HG02981 (cell line): ENCODE measurements at regions not wholly inside any gene's neighbourhood (a gene's known extent, or its start where the extent isn't known, plus 50 kb on each side); places are given as distances from the start of the nearest gene placed in this dataset.

ENCODE experiments used
- ATAC-seq: cut with Tn5 transposase; IDR thresholded peaks from one replicate; pipeline ENCODE4 v1.9.1; 2021; ENCODE audit warnings: mild to moderate bottlenecking, moderate library complexity; ENCODE audit not compliant: unreplicated experiment

DNA sequence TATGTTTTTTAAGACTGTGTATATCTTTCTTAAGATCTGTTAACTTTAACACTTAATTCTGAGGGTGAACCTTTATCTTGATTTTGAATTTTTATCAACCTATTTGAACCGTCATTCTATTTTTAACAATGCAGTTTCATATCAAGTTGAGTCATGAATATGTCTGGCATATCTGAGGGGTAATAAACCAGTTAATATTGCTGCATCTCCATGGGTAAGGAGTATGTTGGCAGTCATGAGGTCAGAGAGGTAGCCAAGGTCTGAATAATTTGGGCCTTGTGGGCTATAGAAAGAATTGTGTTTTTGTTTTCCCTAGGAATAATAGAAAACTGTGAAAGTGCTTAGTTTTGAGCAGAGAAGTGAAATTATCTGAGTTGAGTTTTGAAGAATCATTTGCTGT is 419.0 kb downstream of the PLK2 start:
- no peak for ATAC-seq

DNA sequence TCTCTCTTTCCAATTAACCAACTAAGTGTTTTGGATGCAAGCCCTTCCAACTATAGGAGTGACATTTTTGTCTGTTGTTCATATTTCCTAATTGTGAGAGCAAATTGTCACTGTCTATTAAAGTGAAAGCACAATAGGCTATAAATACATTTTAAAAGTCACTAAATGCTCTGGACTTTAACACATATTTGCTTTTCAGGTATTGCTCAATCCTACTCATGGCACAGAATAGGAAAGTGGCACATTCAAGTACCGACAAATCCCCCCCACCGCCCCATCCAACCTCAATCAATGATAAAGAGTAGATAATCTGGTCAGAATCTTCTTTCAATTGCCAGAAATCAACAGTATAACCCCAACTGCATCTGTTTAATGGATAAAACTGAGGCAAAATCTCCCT is 419.8 kb downstream of the PLK2 start:
- ATAC-seq, result no peak

DNA sequence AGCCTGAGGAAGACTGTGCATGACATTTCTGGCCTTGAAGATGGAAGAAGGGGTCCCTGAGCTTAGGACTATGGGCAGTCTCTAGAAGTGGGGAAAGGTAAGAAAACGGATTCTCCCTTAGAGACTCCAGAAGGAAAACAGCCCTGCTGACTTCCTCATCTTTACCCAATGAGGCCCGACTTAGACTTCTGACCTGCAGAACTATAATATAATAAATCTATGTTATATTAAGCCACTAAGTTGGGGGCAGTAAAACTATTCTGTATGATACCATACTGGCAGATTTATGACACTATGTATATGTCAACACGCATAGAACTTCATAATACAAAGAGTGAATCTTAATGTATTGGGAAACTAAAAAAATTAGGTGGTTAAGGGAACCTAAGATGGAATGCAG is 422.0 kb downstream of the PLK2 start:
- no peak for ATAC-seq

DNA sequence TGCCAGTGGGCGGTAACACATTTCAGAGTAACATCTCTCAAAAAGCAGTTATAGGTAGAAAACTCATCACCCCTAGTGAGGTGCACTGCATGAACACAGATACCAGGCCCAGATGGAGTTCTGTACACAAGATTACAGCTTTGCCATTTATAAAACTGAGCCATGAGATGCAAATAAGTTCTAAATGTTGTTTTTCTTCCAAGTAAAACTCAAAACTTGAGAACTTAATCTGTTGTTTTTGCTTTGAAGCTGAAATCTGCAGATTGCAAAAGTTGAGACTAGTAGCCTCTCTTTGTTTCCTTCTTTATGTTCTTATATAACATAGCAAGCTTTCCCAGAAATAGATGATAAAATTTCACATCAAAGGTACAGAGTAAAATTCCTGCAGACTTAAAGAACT is 434.1 kb downstream of the PLK2 start:
- no peak for ATAC-seq

DNA sequence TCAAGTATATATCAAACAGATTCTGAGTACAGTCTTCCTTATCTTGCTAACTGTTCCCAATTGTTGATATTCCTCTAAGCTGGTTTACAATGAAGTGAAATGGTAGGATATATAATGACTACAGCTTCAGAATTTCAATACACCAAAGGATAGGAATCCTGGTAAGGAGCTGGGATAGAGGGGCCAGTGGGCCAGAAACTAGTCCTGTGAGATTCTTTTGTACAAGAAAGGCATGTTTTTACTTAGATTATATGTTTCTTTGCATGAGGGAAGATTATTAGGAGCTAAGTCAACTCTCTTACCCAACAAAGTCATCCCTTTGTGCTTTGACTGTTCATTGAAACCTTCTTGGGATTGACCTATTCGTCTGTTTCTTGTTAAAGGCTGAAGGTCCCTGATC is 435.7 kb downstream of the PLK2 start:
- ATAC-seq, result no peak

DNA sequence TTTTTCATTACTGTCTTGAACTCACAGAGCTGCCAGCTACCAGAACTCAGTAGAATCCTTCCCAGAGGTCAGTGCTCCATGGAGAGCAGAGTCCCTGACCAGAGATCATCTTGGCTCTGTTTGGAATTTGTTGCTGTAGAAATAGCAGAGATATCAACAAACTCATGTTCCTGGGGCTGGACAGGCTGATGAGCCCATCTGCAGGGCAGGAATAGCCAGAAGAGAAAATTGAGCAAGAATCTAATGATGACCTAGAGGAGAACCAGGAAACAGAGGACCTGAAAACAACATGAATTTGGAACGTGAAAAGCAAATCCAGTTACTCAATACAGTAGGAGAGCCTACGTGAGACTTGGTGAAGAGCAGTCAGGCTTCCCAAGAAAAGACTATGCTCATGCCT is 437.8 kb downstream of the PLK2 start:
- no peak for ATAC-seq

DNA sequence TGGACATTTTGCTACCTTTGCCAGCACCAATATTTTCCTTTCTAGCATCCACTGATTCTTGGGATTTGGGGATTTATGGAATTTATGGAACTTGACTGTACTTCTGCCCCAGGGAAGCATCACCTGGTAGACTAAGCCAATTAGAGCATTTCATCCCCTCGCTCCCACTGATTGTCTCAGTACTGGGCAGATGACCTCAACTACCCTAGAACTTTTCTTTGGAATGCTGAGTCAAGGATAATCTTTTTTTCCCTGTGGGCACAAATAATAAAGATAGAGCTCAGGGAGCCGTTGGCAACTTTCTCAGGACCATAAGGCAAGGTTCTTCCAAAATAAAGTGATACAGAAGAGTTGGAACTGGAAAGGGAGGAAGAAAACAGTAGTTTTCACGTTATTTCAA is 438.4 kb downstream of the PLK2 start:
- no peak for ATAC-seq

DNA sequence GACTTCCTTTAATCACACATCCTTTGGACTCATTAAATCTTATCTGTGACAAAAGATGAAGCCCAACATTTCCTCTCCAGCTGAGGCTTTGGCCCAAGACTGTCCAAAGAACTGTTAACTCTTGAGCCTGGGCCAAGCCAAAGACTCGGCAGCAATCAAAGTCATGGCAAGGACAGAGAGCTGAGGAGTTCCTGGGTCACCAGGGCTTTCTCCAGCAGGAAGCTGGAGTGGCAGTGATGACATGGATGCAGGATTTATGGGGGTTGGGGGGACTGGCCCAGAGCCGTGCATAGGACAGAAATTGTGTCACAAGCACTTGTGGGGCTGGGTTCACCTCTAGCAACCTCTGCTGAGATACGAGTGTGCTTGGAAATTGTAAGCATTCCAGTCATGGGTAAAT is 440.3 kb downstream of the PLK2 start:
- no peak for ATAC-seq

DNA sequence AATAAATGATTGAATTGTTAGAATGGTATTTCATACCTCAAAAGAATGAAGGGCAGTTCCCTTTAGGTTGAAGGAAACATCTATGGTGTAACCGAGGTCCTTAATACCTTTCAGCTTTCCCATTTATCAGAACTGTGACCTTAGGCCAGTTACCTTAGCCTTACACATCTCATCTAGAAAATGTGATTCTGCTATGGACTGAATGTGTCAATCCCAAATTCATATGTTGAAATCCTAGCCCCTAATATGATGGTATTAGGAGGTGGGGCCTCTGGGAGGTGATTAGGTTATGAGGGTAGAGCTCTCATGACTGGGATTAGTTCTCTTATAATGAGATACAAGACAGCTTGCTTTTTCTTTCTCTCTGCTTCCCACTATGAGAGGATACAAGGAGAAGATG is 441.9 kb downstream of the PLK2 start:
- ATAC-seq, result no peak

DNA sequence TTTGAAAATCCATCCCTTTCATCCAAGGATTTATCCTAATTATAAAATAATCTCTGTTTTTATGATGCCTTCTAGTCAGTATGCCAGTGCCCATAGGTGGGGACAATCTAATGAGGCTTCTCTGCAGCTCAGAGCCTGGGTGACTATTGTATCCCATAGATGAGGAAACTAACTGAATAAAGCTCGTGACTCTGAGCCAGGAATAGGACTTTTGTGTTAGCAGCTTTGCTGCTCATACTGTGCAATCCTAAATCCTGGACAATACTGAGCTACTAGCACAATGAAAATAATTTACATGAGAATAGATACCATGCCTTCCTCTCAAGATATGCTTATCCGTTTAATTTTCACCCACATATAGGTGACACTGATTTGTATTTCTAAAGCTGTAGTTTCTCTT is 443.0 kb downstream of the PLK2 start:
- ATAC-seq, result no peak

DNA sequence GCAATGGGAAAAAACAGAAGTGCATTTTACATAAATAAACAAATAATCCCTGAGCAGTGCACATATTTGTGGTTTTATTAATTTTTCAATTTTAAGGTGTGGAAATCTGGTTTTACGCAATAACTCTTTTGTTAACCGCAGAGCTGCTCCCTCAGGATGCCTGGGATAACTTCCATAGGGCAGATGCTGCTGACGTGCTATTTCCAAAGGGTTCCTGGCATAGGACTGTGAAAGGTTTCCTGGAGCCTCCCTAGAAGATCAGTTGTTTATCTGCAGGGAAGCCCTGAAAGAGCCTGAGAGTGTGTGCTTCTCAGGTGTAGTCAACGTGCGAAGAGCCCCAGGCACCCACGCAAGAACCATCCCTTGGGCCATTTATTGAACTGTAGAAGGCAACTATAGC is 443.5 kb downstream of the PLK2 start:
- ATAC-seq, result no peak

DNA sequence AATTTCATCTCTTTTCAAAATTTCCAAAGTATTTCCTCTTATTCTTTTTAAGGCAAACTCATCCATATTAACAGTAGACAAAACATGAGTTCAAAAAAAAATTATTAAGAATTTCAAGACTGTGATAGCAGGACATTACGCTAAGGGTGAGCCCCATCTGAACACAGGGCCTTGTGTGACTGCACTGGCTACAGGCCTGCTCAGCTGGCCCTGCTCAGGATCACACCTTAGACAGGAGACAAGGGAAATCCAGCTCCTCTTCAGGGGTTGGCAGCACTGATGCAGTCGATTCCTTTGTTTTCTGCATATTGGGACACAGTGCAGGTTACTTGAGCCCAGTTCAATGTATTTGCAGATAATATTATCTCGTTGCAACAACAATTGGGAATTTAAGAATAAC is 444.7 kb downstream of the PLK2 start:
- ATAC-seq, result no peak

DNA sequence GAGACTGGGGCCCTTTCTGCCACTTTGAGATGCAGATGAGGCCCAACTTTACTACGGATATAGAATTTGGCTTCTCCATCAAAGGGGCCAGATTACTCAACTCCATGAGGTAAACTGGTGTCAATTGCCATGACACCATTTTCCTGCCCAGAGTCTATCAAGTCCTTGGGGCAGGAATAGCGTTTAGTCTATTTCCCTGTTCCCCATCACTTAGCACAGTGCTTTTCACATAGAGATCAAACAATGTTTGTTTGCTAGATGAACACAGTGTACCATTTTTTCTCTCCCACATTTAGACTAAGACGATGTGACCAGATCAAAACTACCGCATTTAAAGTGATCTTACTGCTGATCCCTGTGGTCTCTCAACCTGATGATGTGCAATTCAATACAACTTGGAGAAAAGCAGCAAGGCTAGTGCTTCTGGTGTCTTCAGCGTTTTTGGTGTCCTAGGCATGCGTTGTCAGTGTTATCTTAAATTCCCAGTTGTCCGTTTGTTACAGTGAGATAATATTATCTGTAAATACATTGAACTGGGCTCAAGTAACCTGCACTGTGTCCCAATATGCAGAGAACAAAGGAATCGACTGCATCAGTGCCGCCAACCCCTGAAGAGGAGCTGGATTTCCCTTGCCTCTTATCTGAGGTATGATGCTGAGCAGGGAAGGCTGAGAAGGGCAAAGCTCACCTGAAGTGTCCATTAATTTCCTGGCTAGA is 446.2 kb downstream of the PLK2 start:
- ATAC-seq, result no peak

DNA sequence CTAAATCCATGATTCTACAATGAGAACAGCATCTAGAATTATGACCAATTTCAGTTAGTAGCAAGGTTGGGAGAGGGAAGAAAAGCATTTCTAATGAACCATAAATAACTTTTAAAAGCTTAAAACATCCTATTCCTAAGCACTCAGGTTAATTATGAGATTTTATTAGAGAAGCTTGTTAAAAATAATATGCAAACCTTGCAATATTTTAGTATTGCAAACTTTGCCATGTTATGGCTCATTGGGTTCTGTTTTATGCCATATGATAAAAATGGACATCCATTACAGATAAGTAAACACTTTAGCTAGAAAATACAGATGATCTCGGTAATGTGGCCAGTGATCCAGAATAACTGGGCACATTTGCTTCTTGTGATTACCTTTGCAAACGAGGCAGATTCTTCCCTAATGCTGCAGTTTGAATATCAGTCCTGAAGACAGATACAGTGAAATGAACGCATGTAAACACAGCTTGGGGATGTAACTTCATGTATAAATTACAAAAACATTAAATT is 447.0 kb downstream of the PLK2 start:
- ATAC-seq, result no peak

DNA sequence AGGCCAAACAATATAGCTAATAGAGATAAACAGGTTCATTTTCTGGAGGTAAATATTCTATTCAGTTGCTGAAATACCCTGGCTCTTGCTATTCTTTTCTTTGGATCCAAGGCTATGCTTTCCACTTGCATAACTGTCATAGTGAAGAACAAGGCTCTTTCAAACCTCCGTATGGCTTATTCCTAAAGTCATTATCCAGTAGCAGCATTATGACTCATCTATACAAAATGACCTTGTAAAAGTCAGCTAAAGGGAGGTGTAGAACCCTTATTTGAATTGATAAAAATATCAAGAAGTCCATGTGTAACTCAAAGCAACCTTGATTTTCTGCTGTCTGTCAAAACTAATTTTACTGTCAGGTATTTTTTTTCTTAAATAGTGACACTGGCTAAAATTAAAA is 447.8 kb downstream of the PLK2 start:
- no peak for ATAC-seq

DNA sequence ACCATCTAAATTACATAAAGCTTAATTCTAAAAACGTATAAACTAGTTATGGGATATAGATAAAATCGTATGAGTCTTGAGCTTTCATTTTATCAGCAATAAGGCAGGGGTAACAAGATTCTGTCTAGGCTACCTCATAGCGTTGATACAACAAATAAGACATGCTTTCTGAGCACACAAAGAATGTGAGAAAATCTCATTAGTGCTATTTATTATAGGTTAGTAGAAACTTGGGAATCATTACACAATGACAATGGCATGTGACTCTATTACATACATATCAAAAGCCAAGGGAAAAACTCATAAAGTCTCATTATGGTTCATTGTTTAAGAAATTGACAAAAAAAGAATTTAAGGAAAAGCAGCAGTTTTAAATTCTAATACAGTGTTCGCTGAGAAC is 448.6 kb downstream of the PLK2 start:
- no peak for ATAC-seq

DNA sequence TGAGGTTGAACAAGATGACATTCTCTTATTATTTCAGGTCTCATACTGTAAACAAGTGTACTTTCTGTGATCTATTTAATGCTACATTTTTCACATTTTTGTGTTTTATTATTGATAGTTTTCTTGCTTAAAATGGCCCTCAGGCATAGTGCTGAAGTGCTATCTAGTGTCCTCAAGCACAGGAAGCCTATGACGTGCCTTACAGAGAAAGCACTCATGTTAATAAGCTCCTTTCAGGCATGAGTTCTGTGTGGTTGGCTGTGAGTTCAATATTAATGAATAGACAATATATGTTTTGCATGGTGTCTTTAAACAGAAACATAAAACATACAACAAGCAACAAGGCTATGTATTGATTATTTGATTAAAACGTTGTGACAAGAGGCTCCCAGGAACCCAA is 450.1 kb downstream of the PLK2 start:
- no peak for ATAC-seq

DNA sequence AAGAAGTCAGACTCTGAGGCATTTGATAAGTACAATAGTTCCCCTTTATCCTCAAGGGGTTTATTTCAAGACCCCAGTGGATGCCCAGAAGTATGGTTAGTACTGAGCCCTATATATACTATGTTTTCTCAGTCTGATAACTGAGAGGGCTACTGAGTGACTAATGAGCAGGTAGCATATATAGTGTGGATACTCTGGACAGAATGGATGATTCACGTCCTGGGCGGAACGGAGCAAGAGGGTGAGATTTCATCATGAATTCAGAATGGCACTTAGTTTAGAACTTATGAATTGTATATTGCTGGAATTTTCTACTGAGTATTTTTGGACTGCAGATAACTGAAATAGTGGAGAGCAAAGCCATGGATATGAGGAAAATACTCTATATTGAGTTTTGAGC is 457.6 kb downstream of the PLK2 start:
- ATAC-seq, result no peak

DNA sequence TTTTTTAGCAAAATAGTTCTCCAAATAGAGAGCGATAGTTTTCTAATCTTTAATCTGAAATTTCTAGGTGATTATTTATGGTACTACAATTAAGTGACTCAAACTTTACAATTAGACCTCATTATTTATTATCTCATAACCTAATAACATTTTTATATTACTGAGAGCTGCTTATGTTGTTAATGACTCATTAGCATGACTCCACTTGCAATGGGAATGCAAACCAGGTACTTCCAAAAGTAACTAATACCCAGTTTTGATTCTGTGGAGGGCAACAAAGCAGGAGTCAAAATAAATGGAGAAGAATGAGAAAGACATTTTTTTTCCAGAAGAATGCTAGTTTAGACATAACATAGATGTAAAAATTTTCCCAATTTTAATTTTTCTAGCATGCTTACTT is 466.0 kb downstream of the PLK2 start:
- no peak for ATAC-seq

DNA sequence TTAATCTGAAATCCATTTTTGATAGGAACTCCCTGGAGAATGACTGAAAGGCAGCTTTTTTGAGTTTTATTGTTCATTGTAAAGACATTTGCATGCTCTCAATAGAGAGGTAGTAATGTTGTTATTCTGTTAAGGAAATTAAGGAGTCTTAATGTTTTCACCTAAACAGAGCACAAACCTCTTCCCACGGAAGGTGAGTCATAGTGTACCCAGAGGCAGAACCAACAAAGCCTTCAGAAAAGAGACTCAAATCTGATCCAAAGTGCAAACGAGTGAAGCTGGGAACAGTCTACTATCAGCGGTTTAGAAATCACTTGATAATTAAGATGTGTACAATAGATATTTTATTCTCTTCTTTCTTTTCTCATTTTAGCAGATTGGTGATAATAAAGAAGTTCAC is 470.5 kb downstream of the PLK2 start:
- ATAC-seq, result no peak

DNA sequence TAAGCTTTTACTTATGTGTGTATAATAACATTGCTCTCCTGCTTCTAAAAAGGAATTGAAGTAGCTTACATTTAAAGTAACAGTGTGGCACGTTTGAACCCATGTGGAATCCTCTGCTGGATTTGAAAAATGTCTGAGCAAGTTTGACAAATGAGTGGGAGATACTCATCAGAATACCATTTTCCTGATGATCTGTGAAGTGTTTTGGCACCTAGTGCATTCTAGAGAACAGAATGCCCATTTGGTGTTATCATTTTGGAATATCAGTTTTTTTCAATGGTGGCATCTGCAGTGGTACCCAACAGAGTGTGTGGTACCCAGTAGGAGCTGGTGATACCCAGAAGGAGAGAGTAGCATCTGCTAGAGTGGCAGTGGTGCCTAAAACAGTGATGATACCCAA is 471.1 kb downstream of the PLK2 start:
- no peak for ATAC-seq

DNA sequence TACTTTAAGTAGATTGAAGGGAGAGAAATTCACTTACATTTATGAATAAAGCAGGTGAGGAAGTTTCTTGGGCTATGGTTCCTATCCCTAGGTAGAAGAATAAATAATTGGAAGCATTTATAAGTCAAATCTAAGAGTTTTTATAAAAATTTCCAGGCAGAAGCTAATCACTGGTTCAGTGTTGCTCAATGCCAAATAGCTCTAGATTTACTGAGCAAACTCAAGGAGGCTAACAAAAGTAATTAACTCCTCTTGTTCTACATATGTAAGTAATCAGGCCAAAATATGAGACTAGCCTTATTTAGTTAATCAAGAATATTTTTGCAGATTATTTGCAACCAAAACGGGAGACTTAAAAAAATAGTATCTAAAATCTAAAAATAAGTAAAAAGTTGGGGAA is 472.3 kb downstream of the PLK2 start:
- ATAC-seq, result no peak

DNA sequence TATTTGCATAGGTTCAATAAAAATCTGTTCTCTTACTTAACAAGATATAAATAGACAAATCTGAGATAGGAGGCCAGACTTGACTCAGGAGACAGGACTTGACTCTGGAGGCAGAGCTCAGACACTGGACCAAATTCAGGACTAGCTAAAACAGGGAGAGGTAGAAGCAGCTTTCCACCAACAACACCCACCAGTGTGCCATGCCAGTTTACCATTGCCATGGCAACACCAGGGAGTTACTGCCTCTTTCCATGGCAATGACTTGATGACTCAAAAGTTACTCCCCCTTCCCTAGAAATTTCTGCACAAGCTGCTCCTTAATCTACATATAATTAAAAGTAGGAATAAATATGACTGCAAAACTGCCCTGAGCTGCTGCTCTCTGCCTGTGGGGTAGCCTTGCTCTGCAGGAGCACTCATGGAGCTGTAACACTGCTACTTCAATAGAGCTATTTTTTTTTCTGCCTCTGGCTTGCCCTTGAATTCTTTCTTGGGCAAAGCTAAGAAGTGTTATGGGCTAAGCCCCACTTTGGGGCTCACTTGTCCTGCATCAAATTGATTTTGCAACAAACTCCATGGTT is 473.0 kb downstream of the PLK2 start:
- ATAC-seq, result no peak
